A673 (cell line): ENCODE measurements at regions not wholly inside any gene's neighbourhood (a gene's known extent, or its start where the extent isn't known, plus 50 kb on each side); places are given as distances from the start of the nearest gene placed in this dataset.

Experiments
- EZH2 ChIP-seq: fragments of 200-600 bp; sonication (generic); IDR thresholded peaks from 2 replicates; pipeline ENCODE4 v1.6.1; 2017; ENCODE audit warnings: borderline replicate concordance, low read depth, mild to moderate bottlenecking, mixed read lengths, antibody characterized with exemption, low read length; ENCODE audit not compliant: poor library complexity, severe bottlenecking
- TF ChIP-seq, protein P1 (sequence below): fragments of 300-800, 200-600 bp; sonication (generic); conservative IDR thresholded peaks from 2 replicates; pipeline ENCODE4 v1.5.1; 2017; ENCODE audit warnings: low read depth, mild to moderate bottlenecking, antibody characterized with exemption, low read length, moderate library complexity, mixed read lengths

GRCh38 chr5:2258861-2259260, 376.1 kb upstream of the IRX4 start:
- TF ChIP-seq, protein P1, sequence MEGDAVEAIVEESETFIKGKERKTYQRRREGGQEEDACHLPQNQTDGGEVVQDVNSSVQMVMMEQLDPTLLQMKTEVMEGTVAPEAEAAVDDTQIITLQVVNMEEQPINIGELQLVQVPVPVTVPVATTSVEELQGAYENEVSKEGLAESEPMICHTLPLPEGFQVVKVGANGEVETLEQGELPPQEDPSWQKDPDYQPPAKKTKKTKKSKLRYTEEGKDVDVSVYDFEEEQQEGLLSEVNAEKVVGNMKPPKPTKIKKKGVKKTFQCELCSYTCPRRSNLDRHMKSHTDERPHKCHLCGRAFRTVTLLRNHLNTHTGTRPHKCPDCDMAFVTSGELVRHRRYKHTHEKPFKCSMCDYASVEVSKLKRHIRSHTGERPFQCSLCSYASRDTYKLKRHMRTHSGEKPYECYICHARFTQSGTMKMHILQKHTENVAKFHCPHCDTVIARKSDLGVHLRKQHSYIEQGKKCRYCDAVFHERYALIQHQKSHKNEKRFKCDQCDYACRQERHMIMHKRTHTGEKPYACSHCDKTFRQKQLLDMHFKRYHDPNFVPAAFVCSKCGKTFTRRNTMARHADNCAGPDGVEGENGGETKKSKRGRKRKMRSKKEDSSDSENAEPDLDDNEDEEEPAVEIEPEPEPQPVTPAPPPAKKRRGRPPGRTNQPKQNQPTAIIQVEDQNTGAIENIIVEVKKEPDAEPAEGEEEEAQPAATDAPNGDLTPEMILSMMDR, result no peak
- TF ChIP-seq EZH2, result no peak
